Stimulated activated naive CD4-positive, alpha-beta T cell treated with Interleukin-2 at 50 U/mL for 16 hours (primary cell): ENCODE measurements at regions not wholly inside any gene's neighbourhood (a gene's known extent, or its start where the extent isn't known, plus 50 kb on each side); places are given as distances from the start of the nearest gene placed in this dataset.
A peak's percentile ranks its signal among the peaks of the same experiment; 100 is the strongest.

Experiments
- DNase-seq: peaks from one replicate; lab custom pipeline; 2025; lab: John Stamatoyannopoulos, UW

DNA sequence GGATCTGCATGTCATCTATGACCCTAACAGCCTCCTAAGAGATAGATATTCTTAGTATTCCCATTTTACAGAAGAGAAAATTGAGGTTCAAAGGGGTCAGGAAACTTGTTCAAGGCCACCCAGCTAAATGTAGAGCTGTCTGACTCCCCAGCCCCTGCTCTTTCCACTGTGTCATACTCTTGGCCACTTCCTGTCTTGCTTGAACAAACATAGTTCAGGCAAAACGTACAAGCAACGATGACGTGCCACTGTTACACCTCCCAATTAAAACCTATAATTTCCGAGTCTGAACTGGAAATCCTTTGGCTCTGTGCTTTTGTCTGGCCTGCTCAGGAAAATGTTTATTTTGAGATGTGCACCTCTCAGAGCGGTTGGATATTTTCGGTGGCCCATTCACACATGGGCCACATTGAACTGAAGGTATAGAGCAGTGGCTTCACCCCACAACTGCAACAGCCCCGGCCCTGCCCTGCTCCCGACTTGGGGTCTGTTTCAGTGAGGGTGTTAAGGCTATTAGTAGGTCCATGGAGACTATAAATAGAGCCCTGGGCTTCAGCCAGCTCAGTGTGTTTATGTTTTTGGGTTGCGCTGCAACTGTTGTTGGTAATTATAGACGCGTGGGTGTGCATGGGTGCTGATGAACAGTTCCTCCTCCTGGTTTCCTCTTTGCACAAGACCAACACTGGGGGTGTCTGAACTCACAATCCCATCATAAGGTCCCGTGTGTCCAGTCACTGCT lies 172.3 kb upstream of the ADO start:
- DNase-seq, result peak; percentile 34

DNA sequence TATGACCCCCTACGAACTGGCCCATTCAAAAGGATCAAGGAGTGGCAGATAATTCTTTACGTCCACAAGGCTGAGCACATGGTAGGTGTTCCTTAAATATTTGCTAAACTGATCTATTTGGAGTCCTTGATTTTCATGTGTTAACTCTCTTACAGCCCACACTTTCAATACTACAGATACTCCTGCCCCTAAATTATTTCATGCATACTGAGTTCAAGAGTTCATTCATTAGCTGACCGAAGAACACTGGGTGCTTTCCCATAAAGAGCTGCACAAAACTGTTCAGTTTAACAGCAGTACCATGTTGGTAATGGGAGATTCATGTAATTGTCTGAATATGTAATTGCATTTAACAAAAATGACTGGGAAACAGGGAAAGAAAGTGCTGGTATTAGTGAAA lies 170.5 kb upstream of the ADO start:
- no peak for DNase-seq

DNA sequence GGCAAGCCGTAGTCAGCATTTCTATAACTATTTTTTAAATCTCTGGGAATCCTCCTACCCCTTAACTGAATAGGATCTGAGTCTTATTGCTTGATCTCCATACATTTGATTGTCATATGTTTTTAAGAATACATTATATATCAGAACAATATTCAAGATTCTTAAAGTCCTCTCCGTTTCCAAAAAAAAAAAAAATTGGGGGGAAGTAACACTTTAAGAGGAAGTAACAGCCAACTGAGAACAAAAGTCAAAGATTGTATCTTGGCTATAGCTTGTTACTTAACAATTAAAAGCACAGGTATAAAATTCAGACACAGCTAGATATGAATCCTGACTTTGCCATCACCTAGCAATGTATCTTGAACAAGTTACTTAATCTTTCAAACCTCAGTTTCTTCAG lies 169.9 kb upstream of the ADO start:
- no peak for DNase-seq

DNA sequence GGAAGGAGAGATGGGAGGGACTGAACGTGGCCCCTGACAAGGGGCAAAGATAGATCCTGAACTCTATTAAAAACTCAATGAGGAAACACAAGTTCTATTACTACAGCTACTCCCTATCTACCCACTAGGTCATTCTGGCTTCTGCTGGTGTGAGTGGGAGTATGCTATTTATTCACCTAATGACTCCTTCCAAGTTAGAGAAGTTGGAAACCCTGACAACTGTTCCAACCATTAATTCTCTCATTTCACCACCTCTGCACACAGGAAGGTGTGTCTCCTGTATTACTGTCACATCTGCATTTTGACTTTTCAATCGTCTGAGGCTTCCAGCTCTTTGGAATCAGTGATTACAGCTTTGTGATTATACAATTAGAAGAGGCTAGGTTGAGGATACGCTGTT lies 169.4 kb upstream of the ADO start:
- DNase-seq, result no peak

DNA sequence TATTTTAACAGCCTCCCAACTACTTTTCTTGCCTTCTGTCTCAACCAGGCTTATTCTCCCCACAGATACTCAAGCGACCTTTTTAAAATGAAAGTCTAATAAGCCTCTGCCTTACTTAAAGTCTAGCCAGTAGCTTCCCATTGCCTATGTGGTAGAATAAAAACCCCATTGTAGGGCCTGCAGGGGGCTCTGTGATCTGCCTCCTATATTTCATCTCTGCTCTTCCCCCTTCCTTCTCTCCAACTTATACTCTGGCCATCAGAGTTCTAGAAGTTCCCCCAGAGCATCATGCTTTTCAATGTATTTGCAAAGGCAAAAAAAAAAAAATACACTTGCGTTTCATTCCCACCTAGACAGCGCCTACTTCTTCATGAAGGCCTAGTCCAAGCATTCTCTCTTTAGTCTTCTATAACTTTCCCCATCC lies 167.7 kb upstream of the ADO start:
- DNase-seq, result no peak

DNA sequence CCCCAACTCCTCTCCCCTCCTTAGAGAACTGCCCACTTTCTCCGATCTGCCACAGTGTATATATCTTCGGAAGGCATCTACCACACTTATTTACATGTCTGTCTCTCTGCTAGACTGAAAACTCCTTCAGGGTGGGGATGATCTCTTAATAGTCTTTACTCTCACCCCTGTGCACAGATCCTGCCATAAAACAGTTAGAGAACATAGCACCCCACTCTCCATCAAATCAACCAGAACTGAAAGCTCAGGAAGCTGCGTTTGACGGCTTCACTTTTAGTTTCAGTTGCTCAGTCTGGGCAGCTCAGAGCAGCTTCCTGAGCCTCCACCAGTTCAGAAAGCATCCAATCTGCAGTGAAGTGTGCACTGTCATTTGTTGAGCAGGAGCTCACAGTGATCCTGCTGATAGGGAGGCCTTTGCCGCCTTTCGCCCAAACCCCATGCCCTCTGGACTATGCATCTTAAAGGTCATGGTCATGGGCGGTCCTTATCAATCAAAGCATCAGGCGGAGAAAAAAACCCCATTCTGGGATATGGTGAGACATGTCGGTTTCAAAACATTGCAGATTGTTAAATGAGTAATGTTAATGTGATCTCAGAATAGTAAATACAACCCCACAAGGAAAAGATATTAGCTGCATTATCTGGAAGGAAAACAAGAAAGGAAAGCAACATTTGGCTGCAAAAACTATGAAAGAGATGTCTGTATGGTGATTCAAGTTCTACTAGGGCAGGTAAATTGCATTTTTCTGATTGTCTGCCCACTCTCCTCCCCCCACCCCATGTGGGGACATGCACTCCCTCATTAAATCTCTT lies 167.1 kb upstream of the ADO start:
- DNase-seq, result peak; percentile 70

DNA sequence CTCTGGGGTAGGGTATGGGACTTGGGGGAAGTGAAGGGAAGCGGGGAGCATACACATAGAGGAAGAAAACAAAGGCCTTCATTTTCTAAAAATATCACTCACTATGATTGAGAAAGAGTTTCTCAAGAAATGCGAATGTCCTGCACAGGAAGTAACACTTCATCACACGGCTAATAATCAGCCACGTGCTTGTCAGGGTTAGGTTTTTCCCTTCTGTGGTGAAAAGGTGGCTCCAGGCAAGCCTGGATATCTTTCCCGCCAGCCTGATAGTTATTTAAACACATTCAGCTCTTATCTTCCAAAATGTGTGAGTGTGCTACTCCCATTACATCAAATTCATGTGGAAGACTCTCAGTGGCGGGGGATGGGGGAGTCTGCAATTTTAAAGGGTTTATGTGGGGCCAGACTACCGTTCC lies 166.4 kb upstream of the ADO start:
- DNase-seq, result no peak

DNA sequence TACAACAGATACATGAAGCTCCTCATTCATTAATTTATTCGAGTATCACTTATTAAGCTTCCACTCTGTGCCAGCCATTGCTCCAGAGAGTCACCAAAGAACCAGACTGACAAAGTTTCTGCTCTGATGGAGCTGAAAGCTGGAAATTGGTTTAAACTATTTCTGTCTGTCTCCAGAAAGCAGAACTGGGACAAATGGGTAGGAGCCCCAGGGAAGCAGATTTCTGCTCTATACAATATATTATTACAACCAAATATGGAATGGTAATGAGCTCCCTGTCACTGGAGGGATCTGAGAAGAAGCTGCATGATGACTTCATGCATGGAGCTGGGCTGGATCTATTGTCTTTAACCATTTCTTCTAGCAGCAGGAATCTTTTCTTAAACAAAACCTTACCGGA lies 165.4 kb upstream of the ADO start:
- DNase-seq, result no peak

DNA sequence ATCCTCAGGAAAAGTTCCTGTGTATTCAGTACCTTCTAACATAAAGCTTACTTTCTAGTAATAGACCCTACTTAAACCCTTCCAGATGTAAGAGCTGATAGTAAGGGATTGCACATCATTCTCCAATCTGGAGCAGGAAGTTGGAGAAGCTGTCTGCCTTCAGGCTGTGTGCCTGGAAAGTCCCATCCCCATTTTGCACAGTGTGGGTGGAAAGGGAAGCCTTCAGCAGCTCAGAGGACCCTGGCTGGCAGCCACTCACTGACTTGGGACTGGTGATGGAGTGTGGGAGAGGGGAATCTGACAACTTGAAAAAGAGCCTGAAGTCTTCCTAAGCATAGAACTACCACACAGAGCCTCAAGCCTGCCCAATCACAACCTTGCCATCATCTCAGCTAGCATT lies 164.1 kb upstream of the ADO start:
- DNase-seq, result no peak

DNA sequence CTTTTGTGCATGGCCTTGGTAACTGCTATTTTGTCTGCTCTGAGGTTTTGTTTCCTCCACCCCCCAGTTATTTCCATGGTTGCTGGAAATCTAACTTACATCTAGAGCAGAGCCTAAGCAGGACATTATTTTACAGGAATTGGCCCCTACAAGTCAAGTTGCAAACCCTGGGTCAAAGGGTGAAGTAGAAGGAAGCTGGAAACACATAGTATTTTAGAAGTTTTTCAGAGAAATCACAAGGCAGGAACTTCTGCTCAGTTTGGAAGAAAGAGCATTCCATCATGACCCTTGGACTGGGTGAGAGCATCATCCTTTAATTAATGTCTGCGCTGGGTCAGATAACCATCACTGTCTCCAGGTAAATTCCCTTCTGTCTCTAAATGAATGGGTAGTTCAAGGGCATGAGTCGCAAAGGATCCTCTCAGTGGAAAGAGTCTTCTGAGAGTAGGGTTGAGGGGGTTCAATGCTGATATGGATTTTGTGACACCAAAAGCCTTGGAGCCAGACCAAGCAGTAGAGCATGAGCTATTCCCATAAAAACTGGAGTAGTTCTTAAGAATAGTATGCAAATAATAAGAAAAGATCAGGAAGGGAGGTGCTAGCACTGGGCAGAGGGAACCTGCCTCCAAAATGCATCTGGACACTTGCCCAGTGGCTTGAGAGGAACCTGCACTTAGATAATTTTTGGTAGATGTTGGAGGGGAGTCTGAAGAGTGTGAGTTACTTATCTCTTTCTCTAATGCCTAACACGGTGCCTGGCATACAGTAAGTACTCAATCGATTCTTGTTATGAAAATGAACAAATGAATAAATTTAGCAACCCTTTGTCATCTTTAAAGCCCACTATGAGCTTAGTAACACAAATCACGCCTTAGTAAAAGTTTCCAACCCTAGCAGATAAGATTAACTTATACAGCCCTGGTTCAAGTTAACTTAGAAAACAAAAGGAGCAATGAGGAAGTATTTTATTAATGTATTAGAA lies 160.6 kb upstream of the ADO start:
- DNase-seq, result no peak

DNA sequence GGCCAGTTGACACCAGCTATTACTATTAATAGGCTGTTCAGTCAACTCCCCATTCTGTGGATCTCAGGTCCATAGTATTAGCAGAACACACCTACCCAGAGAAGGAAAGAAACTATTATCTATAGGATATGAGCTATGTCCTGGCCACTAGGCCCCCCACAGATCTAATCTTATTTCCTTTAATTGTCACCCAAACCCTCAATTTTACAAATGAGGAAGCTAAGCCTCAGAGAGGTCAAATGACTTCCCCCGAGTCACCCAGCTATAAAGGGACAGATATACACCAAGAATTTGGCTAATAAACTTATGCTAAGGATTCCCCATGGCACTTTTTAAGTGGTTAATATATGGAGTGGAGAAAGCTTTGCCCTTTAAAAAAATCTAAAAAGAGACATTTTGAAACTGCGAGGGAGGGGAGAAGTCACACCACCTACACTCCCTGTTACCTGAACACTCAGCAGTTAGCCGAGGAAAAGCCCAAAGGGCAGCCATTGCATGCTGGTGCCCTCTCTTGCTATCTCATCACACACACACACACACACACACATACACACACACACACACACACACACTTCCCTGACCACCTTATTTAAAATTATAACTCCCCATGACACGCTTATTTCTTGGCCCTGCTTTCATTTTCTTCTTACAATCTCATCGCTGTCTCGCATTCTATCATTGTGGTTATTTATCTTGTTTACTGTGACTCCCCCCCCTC lies 157.0 kb upstream of the ADO start:
- DNase-seq, result peak; percentile 33

DNA sequence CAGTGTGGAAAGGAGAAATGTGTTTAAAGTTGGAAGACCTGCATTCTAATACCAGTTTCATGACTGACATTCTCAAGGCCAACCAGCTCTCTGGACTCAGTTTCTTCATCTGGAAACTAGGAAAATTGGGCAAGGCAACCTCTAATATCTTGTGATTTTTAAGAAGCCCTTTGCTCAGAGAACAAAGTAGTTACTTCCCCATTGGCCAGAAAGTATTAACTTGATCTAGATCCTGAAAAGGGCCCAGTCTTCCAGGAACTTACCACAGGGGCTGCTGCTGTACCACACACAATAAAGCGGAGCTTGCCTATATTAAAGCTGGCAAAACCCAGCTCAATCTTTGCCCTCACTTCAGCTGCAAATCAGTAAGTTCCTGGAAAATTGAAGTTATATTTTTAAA lies 155.6 kb upstream of the ADO start:
- DNase-seq, result no peak

DNA sequence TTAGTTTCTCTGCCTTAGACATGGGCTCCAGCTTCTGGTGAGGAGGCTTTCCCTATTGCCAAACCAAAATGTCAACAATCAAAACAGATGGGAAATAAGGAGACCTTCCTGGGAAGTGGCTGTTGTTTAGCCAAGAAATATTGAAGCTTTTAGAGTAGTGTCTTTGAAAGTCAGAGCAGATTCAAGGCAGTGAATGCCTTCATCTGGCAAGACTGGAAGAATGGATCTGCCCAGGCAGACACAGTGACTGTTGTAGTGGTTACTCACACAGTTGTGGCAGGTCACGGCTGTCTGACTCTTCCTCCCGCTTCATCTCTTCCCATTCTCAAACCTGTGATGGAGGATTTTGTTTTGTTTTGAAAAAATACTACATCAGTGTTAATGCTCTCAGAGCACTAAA lies 154.1 kb upstream of the ADO start:
- DNase-seq, result no peak

DNA sequence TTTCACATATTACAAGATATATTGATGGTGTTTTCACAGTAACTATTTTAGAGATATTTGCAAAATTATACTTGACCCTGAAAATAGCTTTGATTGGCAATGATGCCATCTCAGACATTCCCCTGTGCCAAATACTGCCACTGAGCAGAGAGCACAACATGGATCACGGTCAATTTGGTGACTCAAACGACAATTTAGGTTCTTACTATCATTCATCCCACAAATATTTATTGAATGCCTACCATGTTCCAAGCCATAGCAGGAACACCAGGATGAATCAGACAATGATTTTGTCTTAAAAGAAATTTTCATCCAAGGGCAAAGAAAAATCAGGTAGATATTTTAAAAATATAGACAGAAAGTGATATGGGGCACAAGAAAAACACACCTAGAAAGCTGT lies 153.2 kb upstream of the ADO start:
- DNase-seq, result no peak

DNA sequence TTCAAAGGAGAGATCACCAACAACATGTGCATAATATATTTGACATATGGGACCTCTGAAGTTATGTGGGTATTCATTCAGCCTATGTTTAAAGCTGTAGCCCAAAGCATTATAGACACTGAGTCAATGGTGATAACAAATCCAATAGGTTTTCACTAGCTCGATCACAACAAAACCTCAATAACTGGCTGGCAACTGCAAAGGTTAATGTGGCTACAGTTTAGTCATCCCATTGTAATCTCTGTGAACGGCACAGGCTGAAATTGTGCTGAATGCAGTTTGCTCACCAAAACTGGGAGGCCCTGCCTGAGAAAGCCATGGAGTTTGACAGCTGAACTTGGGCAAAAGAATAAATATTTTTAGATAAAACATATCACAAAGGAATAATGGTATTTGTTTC lies 152.4 kb upstream of the ADO start:
- DNase-seq, result no peak

DNA sequence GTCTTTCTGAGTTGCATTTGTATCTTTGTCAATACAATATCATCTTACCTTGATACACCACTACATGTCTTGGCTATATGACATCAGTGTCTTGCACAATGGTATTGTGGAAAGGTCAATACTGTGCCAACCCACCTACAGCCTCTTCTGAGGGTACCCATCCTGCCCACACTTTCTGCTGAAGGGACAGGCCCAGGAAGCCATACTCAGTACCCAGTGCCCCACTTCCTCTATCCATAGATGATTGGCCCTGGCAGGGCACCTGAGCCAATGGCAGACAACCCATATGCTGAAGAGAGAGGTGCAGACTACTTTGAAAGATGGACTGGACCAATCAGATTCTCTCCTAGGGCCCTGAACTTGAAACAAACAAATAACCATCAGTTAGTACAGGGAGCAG lies 152.0 kb upstream of the ADO start:
- DNase-seq, result no peak

DNA sequence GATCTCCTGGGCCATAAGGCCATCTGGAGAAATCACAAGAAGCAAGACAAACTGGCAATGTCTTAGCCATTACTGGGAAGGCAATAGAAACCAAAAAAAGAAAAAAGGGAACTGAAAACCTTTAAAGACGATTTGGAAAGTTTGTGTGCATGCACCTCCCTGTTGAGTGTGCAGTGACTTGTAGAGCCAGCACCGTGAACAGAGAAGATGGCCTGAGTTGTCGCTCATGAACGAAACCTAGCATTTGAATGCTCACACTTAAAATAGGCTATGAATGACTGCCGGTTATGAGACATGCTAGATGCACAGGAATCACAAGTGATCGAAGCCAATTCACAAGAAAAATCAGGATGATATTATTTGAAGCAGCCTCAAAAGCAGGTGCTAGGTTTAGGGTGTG lies 151.3 kb upstream of the ADO start:
- DNase-seq, result no peak

DNA sequence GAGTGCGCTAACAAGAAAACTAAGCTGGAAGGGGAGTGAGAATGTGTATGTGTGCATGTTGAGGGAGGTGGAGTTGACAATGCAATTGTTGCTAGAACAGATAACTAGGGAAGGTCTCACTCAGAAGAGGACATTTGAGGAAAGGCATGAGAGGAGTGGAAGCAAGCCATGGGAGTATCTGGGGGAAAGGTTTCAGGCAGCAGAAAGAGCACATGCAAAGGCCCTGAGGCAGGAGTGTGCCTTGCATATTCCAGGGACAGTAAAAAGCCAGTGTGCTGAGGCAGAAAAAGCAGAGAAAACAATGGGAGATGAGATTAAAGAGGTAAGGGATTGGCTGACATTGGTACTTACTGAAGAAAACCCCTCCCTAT lies 149.6 kb upstream of the ADO start:
- no peak for DNase-seq

DNA sequence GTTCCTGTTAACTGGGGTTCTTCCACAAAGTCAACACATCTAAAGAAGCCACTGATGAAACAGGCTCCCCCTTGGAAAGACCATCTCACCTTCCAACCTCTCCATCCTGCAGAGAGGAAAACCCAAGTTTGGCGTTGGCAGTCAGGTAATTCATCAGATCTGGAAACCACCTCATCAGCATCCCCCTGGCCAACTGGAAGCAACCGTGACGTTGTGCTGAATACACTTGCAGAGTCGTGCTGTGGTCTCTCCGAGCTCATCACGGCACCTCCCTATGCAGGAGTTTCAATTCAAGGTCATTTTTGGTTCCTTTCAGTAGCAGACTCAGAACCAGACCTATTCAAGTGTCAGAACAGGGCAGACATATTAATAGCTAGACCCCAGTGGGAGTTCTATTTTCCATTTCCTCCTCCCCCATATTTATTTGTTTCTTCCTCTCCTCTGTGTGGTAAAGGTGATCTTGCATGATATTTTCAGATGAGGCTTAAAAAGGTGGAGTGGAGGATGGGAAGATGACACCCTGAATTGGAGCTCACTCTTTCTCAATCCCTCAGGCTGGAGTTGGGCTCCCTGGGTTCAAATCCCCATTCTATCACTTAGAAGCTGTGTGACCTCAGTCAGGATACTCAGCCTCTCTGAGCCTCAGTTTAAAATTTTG lies 149.1 kb upstream of the ADO start:
- DNase-seq, result peak; percentile 39

DNA sequence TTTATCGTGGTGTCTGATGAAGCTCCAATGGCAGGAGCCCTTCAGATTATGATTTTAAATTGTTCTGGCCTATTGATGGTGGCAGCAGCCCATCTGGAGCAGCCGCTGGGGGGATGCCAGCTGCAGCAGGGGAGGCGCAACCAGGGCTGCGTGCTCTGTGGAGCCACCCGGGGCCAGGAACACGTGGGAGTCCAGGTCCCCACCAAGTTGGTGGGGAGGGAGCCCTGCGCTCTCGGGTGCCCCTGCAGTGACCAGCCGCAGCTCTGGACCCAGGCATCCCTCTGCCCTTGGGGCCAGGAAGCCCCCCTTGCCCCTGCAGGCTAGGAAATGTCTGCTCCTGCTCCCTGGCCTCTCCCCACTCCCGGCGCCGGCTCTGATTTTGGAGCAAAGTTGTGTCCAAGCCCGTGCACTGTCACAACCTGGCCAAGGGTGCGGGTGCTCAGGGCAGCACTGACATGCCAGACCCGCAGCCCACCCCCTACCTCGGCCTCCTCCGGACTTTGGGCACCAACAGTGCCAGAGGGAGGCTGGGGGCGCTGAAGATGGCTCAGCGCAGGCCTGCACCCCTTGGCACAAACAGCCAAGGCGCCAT lies 147.2 kb upstream of the ADO start:
- no peak for DNase-seq

DNA sequence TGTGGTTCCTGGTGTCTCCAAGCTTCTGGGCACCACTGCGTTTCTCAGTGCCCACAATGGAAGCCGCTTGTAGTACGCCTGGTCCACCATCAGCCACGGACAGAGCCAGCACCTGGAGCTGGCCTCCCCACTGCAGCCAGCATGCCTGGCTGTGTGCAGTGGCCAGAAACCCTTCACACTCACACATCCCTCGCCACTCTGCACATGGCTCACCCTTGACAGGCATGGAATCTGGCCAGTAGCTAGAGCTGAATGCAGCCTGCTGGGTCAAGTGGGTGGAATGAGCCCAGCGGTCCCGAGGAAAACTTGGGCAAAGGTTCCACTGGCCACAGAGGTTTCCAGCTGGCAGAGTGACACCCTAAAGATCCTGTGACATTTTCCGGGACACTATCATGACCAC lies 146.0 kb upstream of the ADO start:
- DNase-seq, result no peak
